GM12878 (cell line): ENCODE measurements at regions not wholly inside any gene's neighbourhood (a gene's known extent, or its start where the extent isn't known, plus 50 kb on each side); places are given as distances from the start of the nearest gene placed in this dataset.
A peak's percentile ranks its signal among the peaks of the same experiment; 100 is the strongest.

ENCODE experiments used
- ATAC-seq: fragments of 200-7000 bp; cut with Tn5 transposase; 3 replicates; pipeline ENCODE4 v1.9.1; 2020; ENCODE audit warnings: mild to moderate bottlenecking, moderate library complexity
- BruUV-seq: library from RNA; stranded (reverse); fragments of 400-500 nt; replicated peaks from 2 replicates; lab custom pipeline; 2021; lab: Mats Ljungman, UMichigan
- CTCF ChIA-PET: fragments of 300-600 bp; sonication (Branson Sonifier 250); formaldehyde crosslinking; extraction: SDS; loops from one replicate; lab custom pipeline; 2021; ENCODE audit warnings: inconsistent platforms; lab: Yijun Ruan, JAX
- POLR2A ChIA-PET: fragments of 350-600 bp; formaldehyde crosslinking; extraction: SDS; loops from one replicate; lab custom pipeline; 2021; ENCODE audit warnings: inconsistent platforms; lab: Charles Lee
- RAD21 ChIA-PET: fragments of 300-600 bp; sonication (Branson Sonifier 250); formaldehyde crosslinking; loops from one replicate; lab custom pipeline; 2023; ENCODE audit warnings: antibody characterized with exemption; ENCODE audit not compliant: unreplicated experiment; lab: Charles Lee
- SMC1A ChIA-PET: fragments of 300-600 bp; sonication (Branson Sonifier 250); formaldehyde crosslinking; loops from one replicate; lab custom pipeline; 2023; ENCODE audit not compliant: unreplicated experiment, uncharacterized antibody; lab: Charles Lee
- DNase-seq: peaks from one replicate; pipeline ENCODE4 v3.0.0-alpha.2; 2011; ENCODE audit warnings: low read depth, low spot score
- FAIRE-seq: peaks from 3 replicates; lab custom pipeline; 2011; peaks lifted over from hg19 to GRCh38; lab: Jason Lieb, UNC
- H2AFZ ChIP-seq: 2 replicates; pipeline ENCODE4 v1.6.0; 2011; ENCODE audit warnings: low read depth, low read length, control low read depth; ENCODE audit not compliant: control insufficient read depth
- H3K27ac ChIP-seq: 2 replicates; pipeline ENCODE4 v1.5.1; 2011; ENCODE audit warnings: control low read depth; ENCODE audit not compliant: control insufficient read depth, insufficient read depth
- H3K27me3 ChIP-seq, 2 experiments: replicated peaks in 1 of 2; 2 replicates each; pipeline versions ENCODE4 v1.6.0 to v1.6.1; 2011; ENCODE audit warnings: low read length in 1 of 2; ENCODE audit not compliant: control insufficient read depth in 2 of 2, insufficient read depth in 2 of 2
- H3K36me3 ChIP-seq, 2 experiments: 2 replicates each; pipeline ENCODE4 v1.5.1; 2011; ENCODE audit warnings: low read length in 1 of 2; ENCODE audit not compliant: control insufficient read depth in 2 of 2, insufficient read depth in 2 of 2
- H3K4me1 ChIP-seq: 2 replicates; pipeline ENCODE4 v1.6.1; 2011; ENCODE audit warnings: mild to moderate bottlenecking, low read length, moderate library complexity, mixed read lengths; ENCODE audit not compliant: control insufficient read depth, insufficient read depth
- H3K4me2 ChIP-seq: 2 replicates; pipeline ENCODE4 v1.6.0; 2011; ENCODE audit warnings: control low read depth; ENCODE audit not compliant: control insufficient read depth, insufficient read depth
- H3K4me3 ChIP-seq: fragments of 200-600 bp; sonication (generic); 2 replicates; pipeline ENCODE4 v1.5.1; 2016
- H3K79me2 ChIP-seq: 2 replicates; pipeline ENCODE4 v1.6.0; 2011; ENCODE audit warnings: low read length; ENCODE audit not compliant: control insufficient read depth, insufficient read depth
- H3K9ac ChIP-seq: 2 replicates; pipeline ENCODE4 v1.8.0; 2011; ENCODE audit warnings: low read length, control low read depth, mixed read lengths; ENCODE audit not compliant: control insufficient read depth, insufficient read depth
- H3K9me3 ChIP-seq: replicated peaks from 3 replicates; pipeline ENCODE4 v1.5.1; 2011; ENCODE audit warnings: mild to moderate bottlenecking, low read length; ENCODE audit not compliant: control insufficient read depth, insufficient read depth
- H4K20me1 ChIP-seq: 2 replicates; pipeline ENCODE4 v1.6.0; 2011; ENCODE audit not compliant: control insufficient read depth, insufficient read depth
- BHLHE40 ChIP-seq, 2 experiments: fragments of 450-650 bp in 1 of 2; IDR thresholded peaks; 2 replicates each; pipeline ENCODE4 v1.6.1; 2011 to 2017; ENCODE audit warnings: low read depth in 2 of 2, borderline replicate concordance in 1 of 2, improper control_type of control experiment in 1 of 2, low read length in 1 of 2, mild to moderate bottlenecking in 1 of 2
- BMI1 ChIP-seq: fragments of 450-650 bp; IDR thresholded peaks from 2 replicates; pipeline ENCODE4 v1.6.1; 2016; ENCODE audit warnings: mild to moderate bottlenecking, moderate library complexity, borderline replicate concordance
- CBX5 ChIP-seq: sonication (generic); IDR thresholded peaks from 2 replicates; pipeline ENCODE4 v1.6.1; 2016; ENCODE audit warnings: low read depth, moderate library complexity, mild to moderate bottlenecking, inconsistent platforms
- CHD1 ChIP-seq: IDR thresholded peaks from 2 replicates; pipeline ENCODE4 v1.6.1; 2012; ENCODE audit warnings: low read depth, low read length, improper control_type of control experiment
- CHD4 ChIP-seq: fragments of 200-600 bp; sonication (generic); IDR thresholded peaks from 2 replicates; pipeline ENCODE4 v1.6.1; 2016; ENCODE audit warnings: mild to moderate bottlenecking
- CUX1 ChIP-seq: IDR thresholded peaks from 2 replicates; pipeline ENCODE4 v1.6.1; 2012; ENCODE audit warnings: improper control_type of control experiment, low read depth, low read length; ENCODE audit not compliant: insufficient replicate concordance
- FOXK2 ChIP-seq: fragments of 450-650 bp; IDR thresholded peaks from 2 replicates; pipeline ENCODE4 v1.6.1; 2017; ENCODE audit warnings: mild to moderate bottlenecking, moderate library complexity
- GATAD2B ChIP-seq: fragments of 450-650 bp; conservative IDR thresholded peaks from 2 replicates; pipeline ENCODE4 v1.6.1; 2017; ENCODE audit warnings: low read depth, mild to moderate bottlenecking, moderate library complexity
- RELB ChIP-seq: fragments of 450-650 bp; IDR thresholded peaks from 2 replicates; pipeline ENCODE4 v1.6.1; 2017; ENCODE audit warnings: low read depth, mild to moderate bottlenecking, moderate library complexity
- SIN3A ChIP-seq: IDR thresholded peaks from 2 replicates; pipeline ENCODE4 v1.6.1; 2012; ENCODE audit warnings: low read depth, low read length, improper control_type of control experiment
- SKIL ChIP-seq: fragments of 450-650 bp; IDR thresholded peaks from 2 replicates; pipeline ENCODE4 v1.6.1; 2017; ENCODE audit warnings: mild to moderate bottlenecking, low read depth, inconsistent platforms; ENCODE audit not compliant: poor library complexity, severe bottlenecking
- TCF3 ChIP-seq: IDR thresholded peaks from 2 replicates; pipeline ENCODE4 v1.6.1; 2012; ENCODE audit warnings: low read depth, mild to moderate bottlenecking, low read length, borderline replicate concordance; ENCODE audit not compliant: insufficient read depth
- ZNF274 ChIP-seq: IDR thresholded peaks from one replicate; pipeline ENCODE4 v1.8.0; 2011; ENCODE audit not compliant: insufficient read length, insufficient read depth
- WGBS: methylation state at CpG from one replicate; pipeline ENCODE4 v1.1.6; 2016; ENCODE audit warnings: low lambda C conversion rate; ENCODE audit not compliant: insufficient replicate concordance, insufficient coverage; ENCODE audit errors: missing lambda C conversion rate; 5-methylcytosine and 5-hydroxymethylcytosine counted together
- in situ Hi-C: fragments of 300-500 bp; cut with MboI; formaldehyde crosslinking; loops from 9 replicates; pipeline ENCODE4 v1.14.3; 2018; ENCODE audit warnings: mixed read lengths
- intact Hi-C: fragments of 100-400 bp; cut with micrococcal nuclease; formaldehyde crosslinking; loops from one replicate; pipeline ENCODE4 v1.14.2; 2022; ENCODE audit not compliant: unreplicated experiment
- TF ChIP-seq, protein P1 (sequence below): fragments of 450-650 bp; conservative IDR thresholded peaks from 2 replicates; pipeline ENCODE4 v1.6.1; 2017; ENCODE audit warnings: mild to moderate bottlenecking, moderate library complexity

DNA sequence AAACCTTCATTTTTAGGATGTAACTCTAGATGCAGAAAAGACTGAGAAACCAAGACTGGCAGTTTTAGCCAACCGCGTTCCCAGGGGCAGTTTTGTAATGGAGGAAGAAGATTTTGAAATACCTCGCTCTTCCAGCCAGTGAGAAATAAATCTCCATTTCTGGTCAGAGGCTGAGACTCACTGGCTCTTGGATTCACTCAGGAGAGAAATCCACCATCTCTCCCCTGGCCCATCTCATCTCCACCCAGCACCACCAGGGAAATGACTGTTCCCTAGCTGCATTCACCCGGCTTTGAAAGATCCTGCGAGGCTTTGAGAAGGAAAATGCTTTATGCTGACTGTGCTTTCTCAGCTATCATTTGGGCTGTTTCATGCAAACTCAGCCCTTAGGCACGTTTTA, 185.2 kb downstream of the SOX9 start:
- no TSS peak for BruUV-seq
- no peak for DNase-seq
- 25% methylated on average over 6 of the region's 6 CpGs for WGBS
- TF ChIP-seq, protein P1, sequence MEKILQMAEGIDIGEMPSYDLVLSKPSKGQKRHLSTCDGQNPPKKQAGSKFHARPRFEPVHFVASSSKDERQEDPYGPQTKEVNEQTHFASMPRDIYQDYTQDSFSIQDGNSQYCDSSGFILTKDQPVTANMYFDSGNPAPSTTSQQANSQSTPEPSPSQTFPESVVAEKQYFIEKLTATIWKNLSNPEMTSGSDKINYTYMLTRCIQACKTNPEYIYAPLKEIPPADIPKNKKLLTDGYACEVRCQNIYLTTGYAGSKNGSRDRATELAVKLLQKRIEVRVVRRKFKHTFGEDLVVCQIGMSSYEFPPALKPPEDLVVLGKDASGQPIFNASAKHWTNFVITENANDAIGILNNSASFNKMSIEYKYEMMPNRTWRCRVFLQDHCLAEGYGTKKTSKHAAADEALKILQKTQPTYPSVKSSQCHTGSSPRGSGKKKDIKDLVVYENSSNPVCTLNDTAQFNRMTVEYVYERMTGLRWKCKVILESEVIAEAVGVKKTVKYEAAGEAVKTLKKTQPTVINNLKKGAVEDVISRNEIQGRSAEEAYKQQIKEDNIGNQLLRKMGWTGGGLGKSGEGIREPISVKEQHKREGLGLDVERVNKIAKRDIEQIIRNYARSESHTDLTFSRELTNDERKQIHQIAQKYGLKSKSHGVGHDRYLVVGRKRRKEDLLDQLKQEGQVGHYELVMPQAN: no peak
- TF ChIP-seq SKIL: no peak
- TF ChIP-seq CUX1: no peak
- no peak for TF ChIP-seq TCF3
- TF ChIP-seq BMI1: no peak
- no peak for TF ChIP-seq ZNF274
- no peak for TF ChIP-seq CHD4
- no peak for TF ChIP-seq FOXK2
- no peak for TF ChIP-seq CHD1
- no peak for TF ChIP-seq RELB
- no peak for TF ChIP-seq BHLHE40 (IDR thresholded peaks at IDR 0.05; ENCODE audit: borderline replicate concordance in 1 of 2, low read depth in 2 of 2, low read length in 1 of 2)
- TF ChIP-seq SIN3A: no peak
- no peak for TF ChIP-seq CBX5
- no peak for TF ChIP-seq GATAD2B

More for the DNA sequence above, 185.2 kb downstream of the SOX9 start:
- intact Hi-C loops (no loop called here), in situ Hi-C loops (no loop called here)
- ChIA-PET RAD21 (no interaction called here), POLR2A (no interaction called here), SMC1A (interaction anchor here (1.2 to 1.9 kb wide), 3 partner anchors 9 to 40 kb away, joined by 3 to 13 read pairs (median 3); no protein-coding TSS in a partner anchor), CTCF (interaction anchor here (2.3 kb wide), 1 partner anchor 9 kb away, joined by 8 read pairs; no protein-coding TSS in a partner anchor)
- ATAC-seq: no peak
- no peaks in the 10 kb centered on the region for H4K20me1 ChIP-seq
- no peak for FAIRE-seq
- H3K4me2 ChIP-seq: no peak overlapping the region
- no peak overlapping the region for H3K27ac ChIP-seq
- H3K79me2 ChIP-seq: no peaks in the 10 kb centered on the region
- H3K36me3 ChIP-seq: no peaks in the 10 kb centered on the region
- H3K27me3 ChIP-seq: no peaks in the 10 kb centered on the region
- H2AFZ ChIP-seq: peak overlapping the region; percentile 15; the same call in 1 of the 2 replicates
- H3K9ac ChIP-seq: no peak overlapping the region
- peaks cover 15% of the 10 kb centered on the region for H3K4me1 ChIP-seq
- no peak overlapping the region for H3K4me3 ChIP-seq
- H3K9me3 ChIP-seq: no peaks in the 10 kb centered on the region
